HCT116 (cell line): ENCODE measurements at regions not wholly inside any gene's neighbourhood (a gene's known extent, or its start where the extent isn't known, plus 50 kb on each side); places are given as distances from the start of the nearest gene placed in this dataset.

Experiments
- ATAC-seq: fragments of 200-7000 bp; cut with Tn5 transposase; 2 replicates; pipeline ENCODE4 v1.9.1; 2020; ENCODE audit warnings: mild to moderate bottlenecking, moderate library complexity
- BruUV-seq: library from RNA; stranded (reverse); fragments of 400-500 nt; replicated peaks from 2 replicates; lab custom pipeline; 2021; lab: Mats Ljungman, UMichigan
- CTCF ChIA-PET: fragments of 300-600 bp; sonication (Branson Sonifier 250); formaldehyde crosslinking; loops from one replicate; lab custom pipeline; 2021; ENCODE audit warnings: antibody characterized with exemption; lab: Charles Lee
- POLR2A ChIA-PET: fragments of 300-600, 350-600 bp; sonication (Branson Sonifier 250); formaldehyde crosslinking; loops from one replicate; lab custom pipeline; 2021; ENCODE audit warnings: antibody characterized with exemption; lab: Charles Lee
- RAD21 ChIA-PET, 2 experiments: fragments of 300-600 bp; sonication (Branson Sonifier 250); formaldehyde crosslinking; loops; one replicate each; lab custom pipeline; 2023; ENCODE audit warnings: low total read pairs in 2 of 2; ENCODE audit not compliant: uncharacterized antibody in 2 of 2, unreplicated experiment in 2 of 2, low non-redundant PET in 1 of 2; lab: Charles Lee
- DNase-seq: peaks from one replicate; pipeline ENCODE4 v3.0.0-alpha.2; 2010; ENCODE audit warnings: low read depth, low spot score
- H2AFZ ChIP-seq: fragments of 200-600 bp; shearing (Covaris generic), sonication (generic); 2 replicates; pipeline ENCODE4 v1.6.1; 2017; ENCODE audit warnings: low read depth, mixed run types, mixed read lengths, antibody characterized with exemption, low read length; ENCODE audit not compliant: poor library complexity, severe bottlenecking
- H3K27ac ChIP-seq: 2 replicates; pipeline ENCODE4 v1.5.1; 2012; ENCODE audit warnings: low read depth, low read length
- H3K27me3 ChIP-seq: fragments of 200-600 bp; sonication (generic); 2 replicates; pipeline ENCODE4 v1.6.1; 2016; ENCODE audit warnings: mixed run types, low read length, mixed read lengths; ENCODE audit not compliant: insufficient read depth
- H3K36me3 ChIP-seq, 2 experiments: fragments of 200-500 bp in 1 of 2; fragments of 200-600 bp in 1 of 2; sonication (Bioruptor generic) in 1 of 2; sonication (generic) in 1 of 2; 2 replicates each; pipeline versions ENCODE4 v1.5.1 to v1.6.1; 2014 to 2016; ENCODE audit warnings: low read length in 2 of 2, inconsistent platforms in 1 of 2, mixed read lengths in 1 of 2, mixed run types in 1 of 2; ENCODE audit not compliant: insufficient read depth in 2 of 2, control insufficient read depth in 1 of 2
- H3K4me1 ChIP-seq, 2 experiments: fragments of 200-600 bp in 1 of 2; sonication (generic) in 1 of 2; 2 replicates each; pipeline versions ENCODE4 v1.5.1 to v1.6.1; 2012 to 2017; ENCODE audit warnings: low read length in 2 of 2, inconsistent platforms in 1 of 2, mild to moderate bottlenecking in 1 of 2, mixed read lengths in 1 of 2, mixed run types in 1 of 2, moderate library complexity in 1 of 2; ENCODE audit not compliant: insufficient read depth in 2 of 2, control insufficient read depth in 1 of 2
- H3K4me2 ChIP-seq: fragments of 200-600 bp; sonication (generic); 2 replicates; pipeline ENCODE4 v1.6.1; 2017; ENCODE audit warnings: mixed run types, low read length, mixed read lengths
- H3K4me3 ChIP-seq, 2 experiments: fragments of 200-600 bp in 1 of 2; sonication (generic) in 1 of 2; replicated peaks in 1 of 2; 2 replicates each; pipeline ENCODE4 v1.5.1; 2011 to 2016; ENCODE audit warnings: low read length in 2 of 2, control low read depth in 1 of 2, low read depth in 1 of 2, mild to moderate bottlenecking in 1 of 2, mixed read lengths in 1 of 2, mixed run types in 1 of 2
- H3K79me2 ChIP-seq: fragments of 200-600 bp; sonication (generic); 2 replicates; pipeline ENCODE4 v1.6.1; 2017; ENCODE audit warnings: mild to moderate bottlenecking, mixed run types, low read length, moderate library complexity, mixed read lengths; ENCODE audit not compliant: insufficient read depth
- H3K9ac ChIP-seq: fragments of 200-600 bp; sonication (generic); 2 replicates; pipeline ENCODE4 v1.6.1; 2016; ENCODE audit warnings: low read length, mixed read lengths
- H3K9me2 ChIP-seq: fragments of 200-600 bp; sonication (generic), shearing (Covaris generic); 2 replicates; pipeline ENCODE4 v1.6.1; 2017; ENCODE audit warnings: mixed run types, mild to moderate bottlenecking, moderate library complexity; ENCODE audit not compliant: insufficient read depth
- H3K9me3 ChIP-seq, 2 experiments: fragments of 200-500 bp in 1 of 2; fragments of 200-600 bp in 1 of 2; sonication (Bioruptor generic) in 1 of 2; sonication (generic) in 1 of 2; 2 replicates each; pipeline ENCODE4 v1.6.1; 2014 to 2017; ENCODE audit warnings: low read length in 2 of 2, mixed read lengths in 2 of 2, inconsistent platforms in 1 of 2, low read depth in 1 of 2, mild to moderate bottlenecking in 1 of 2, mixed run types in 1 of 2, moderate library complexity in 1 of 2; ENCODE audit not compliant: control insufficient read depth in 1 of 2, insufficient read depth in 1 of 2
- H4K20me1 ChIP-seq: fragments of 200-600 bp; sonication (generic), shearing (Covaris generic); 2 replicates; pipeline ENCODE4 v1.6.1; 2017; ENCODE audit warnings: mixed run types, mild to moderate bottlenecking, moderate library complexity; ENCODE audit not compliant: insufficient read depth
- FOSL1 ChIP-seq: IDR thresholded peaks from 2 replicates; pipeline ENCODE4 v1.6.1; 2012; ENCODE audit warnings: low read depth
- POLR2AphosphoS5 ChIP-seq: IDR thresholded peaks from 2 replicates; pipeline ENCODE4 v1.6.1; 2011; ENCODE audit warnings: mild to moderate bottlenecking, low read depth, low read length, moderate library complexity
- RAD21 ChIP-seq: IDR thresholded peaks from 2 replicates; pipeline ENCODE4 v1.6.1; 2012; ENCODE audit warnings: low read depth, mild to moderate bottlenecking
- REST ChIP-seq: IDR thresholded peaks from 2 replicates; pipeline ENCODE4 v1.6.1; 2012; ENCODE audit warnings: low read depth
- TCF7L2 ChIP-seq: IDR thresholded peaks from 2 replicates; pipeline ENCODE4 v1.7.0; 2011; ENCODE audit warnings: borderline replicate concordance, inconsistent platforms; ENCODE audit not compliant: insufficient read depth, insufficient read length; ENCODE audit errors: extremely low read depth
- YY1 ChIP-seq: IDR thresholded peaks from 2 replicates; pipeline ENCODE4 v1.6.1; 2011; ENCODE audit warnings: low read length, low read depth, moderate library complexity, mild to moderate bottlenecking; ENCODE audit not compliant: insufficient replicate concordance; ENCODE audit errors: extremely low read depth
- ZFX ChIP-seq: fragments of 450-650 bp; IDR thresholded peaks from 2 replicates; pipeline ENCODE4 v1.6.1; 2017
- intact Hi-C: fragments of 100-400 bp; cut with micrococcal nuclease; formaldehyde crosslinking; loops from 2 replicates; pipeline ENCODE4 v1.10.0; 2022

DNA sequence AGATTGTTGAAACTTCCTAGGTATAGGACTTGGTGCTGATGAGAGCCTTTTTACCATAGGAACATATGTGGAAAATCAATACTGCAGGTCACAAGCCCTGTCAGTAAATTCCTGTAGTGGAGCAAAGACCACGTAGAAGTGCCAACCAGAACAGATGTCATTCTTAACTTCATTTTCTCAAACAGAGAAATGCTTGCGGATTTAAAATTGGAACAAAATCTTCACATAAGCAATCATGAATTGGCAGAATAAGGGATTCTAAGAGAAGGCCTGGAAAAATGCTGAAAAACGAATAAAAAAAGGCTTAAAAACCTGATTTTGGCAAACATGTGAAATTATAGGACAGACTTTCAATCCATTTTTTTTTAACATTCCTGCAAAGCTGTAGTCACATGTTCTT is 80.8 kb upstream of the SMIM30 start (continued):
- TF ChIP-seq REST = no peak

GRCh38 chr7:113198226-113198625 is 79.9 kb upstream of the SMIM30 start:
- no peaks in the 10 kb centered on the region for H3K27me3 ChIP-seq
- no peaks in the 10 kb centered on the region for H3K79me2 ChIP-seq
- ChIA-PET CTCF (no interaction called here), POLR2A (no interaction called here), RAD21 (no interaction called here)
- no peaks in the 10 kb centered on the region for H4K20me1 ChIP-seq
- no peak overlapping the region for H3K4me3 ChIP-seq
- intact Hi-C loops = no loop called here
- no TSS peak for BruUV-seq
- H3K9me2 ChIP-seq = no peaks in the 10 kb centered on the region
- no peak for DNase-seq
- 0 out of 4 replicates have a peak, but pooled peaks cover 0 to 3% of the 10 kb centered on the region in 2 experiments for H3K4me1 ChIP-seq
- no peak overlapping the region for H2AFZ ChIP-seq
- H3K9me3 ChIP-seq = no peaks in the 10 kb centered on the region
- no peak overlapping the region for H3K9ac ChIP-seq
- TF ChIP-seq TCF7L2 (no peak), RAD21 (no peak)
- no peaks in the 10 kb centered on the region for H3K36me3 ChIP-seq
- no peak overlapping the region for H3K27ac ChIP-seq
- H3K4me2 ChIP-seq = no peak overlapping the region
- ATAC-seq = no peak

DNA sequence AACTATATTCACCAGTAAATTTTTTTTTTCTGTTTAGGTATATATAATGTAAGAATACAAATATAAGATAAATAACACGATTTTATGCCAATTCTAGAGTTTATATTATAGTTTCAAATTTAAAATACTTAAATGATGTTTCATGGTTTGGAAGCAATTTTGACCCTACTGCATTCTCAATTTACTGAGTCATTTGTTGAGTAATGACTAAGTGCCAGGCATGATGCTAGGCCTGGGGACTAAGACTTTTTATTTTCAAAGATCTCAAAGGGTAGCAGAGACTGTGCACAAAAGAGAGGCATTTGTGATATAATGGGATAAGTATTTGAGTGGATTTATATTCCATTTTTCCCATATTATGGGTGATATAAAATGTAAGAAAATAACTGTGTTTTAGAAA is 78.9 kb upstream of the SMIM30 start:
- BruUV-seq = no TSS peak
- H3K27me3 ChIP-seq = no peaks in the 10 kb centered on the region
- H3K4me2 ChIP-seq = no peak overlapping the region
- ChIA-PET CTCF (no interaction called here), RAD21 (no interaction called here), POLR2A (no interaction called here)
- no peaks in the 10 kb centered on the region for H4K20me1 ChIP-seq
- no peak overlapping the region for H3K9ac ChIP-seq
- H3K4me1 ChIP-seq = 0 out of 4 replicates have a peak, but pooled peaks cover 0 to 3% of the 10 kb centered on the region in 2 experiments
- no peaks in the 10 kb centered on the region for H3K9me2 ChIP-seq
- H2AFZ ChIP-seq = no peak overlapping the region
- intact Hi-C loops = no loop called here
- DNase-seq (no peak), ATAC-seq (no peak)
- no peak overlapping the region for H3K27ac ChIP-seq
- no peaks in the 10 kb centered on the region for H3K36me3 ChIP-seq
- H3K9me3 ChIP-seq = no peaks in the 10 kb centered on the region
- no peaks in the 10 kb centered on the region for H3K79me2 ChIP-seq
- no peak overlapping the region for H3K4me3 ChIP-seq
- TF ChIP-seq POLR2AphosphoS5 (no peak), FOSL1 (no peak; the same call in 1 of the 2 replicates), YY1 (no peak), ZFX (no peak)
